ENCODE measurements at regions not wholly inside any gene's neighbourhood (a gene's known extent, or its start where the extent isn't known, plus 50 kb on each side); places are given as distances from the start of the nearest gene placed in this dataset.

DNA sequence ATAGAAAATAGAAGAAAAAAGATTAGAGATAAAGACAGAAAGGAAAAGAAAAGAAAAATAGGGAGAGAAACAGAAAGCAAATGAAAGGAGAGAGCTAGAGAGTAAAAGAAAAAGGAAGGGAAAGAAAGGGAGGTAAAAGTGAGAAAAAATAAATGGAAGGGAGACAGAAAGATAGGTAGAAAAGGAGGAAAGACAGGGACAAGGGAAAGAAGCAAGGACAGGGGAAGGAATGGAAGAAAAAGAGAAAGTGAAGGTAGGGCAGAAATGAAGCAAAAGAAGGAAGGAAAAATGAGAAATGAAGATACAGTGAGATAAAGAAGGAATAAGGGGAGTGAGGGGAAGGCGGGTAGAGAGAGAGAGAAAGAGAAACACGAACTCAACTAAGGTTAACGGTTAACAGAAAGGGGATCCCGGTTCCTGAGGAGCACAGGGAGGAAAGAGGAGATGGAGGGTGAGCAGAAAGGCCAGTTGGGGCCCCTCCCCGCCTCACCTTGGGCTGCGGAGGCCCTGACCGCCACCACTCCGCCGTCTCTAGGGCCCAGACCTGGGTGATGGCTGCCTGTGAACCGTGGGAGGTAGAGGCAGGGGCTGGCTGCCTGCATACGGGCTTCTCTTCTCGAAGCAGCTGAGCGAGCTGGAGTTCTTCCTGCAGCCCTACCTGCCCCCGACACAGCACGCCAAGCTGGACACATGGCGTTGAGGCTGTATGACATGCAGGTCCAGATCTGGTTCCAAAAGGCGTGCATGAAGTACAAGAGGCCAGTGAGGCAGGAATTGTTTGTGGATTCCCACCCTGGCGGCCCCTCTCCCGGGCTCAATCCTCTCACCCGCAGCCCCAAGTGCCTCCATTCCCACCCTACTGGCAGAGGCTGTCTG lies 59.5 kb downstream of the SMUG1 start:
- 39 to 40% methylated on average over 20 of the region's 20 CpGs for WGBS, 2 donors
- DNase-seq: no peak
- intact Hi-C loops (cut with DNase I): no loop called here
- Histone ChIP-seq H3K4me1 (peaks cover 0 to 21% (median 11%) of the 10 kb centered on the region in 9 donors), H3K9me3 (no peaks in the 10 kb centered on the region), H3K36me3 (no peaks in the 10 kb centered on the region), H3K27ac (no peak overlapping the region), H3K27me3 (peaks cover 4 to 99% (median 80%) of the 10 kb centered on the region in 7 donors), H3K4me3 (no peak overlapping the region)
- no peak for ATAC-seq
- no peak for TF ChIP-seq CTCF (IDR thresholded peaks at IDR 0.05)

Measured in heart right ventricle (tissue), 16 donors.